Activated gamma-delta T cell treated with anti-CD3 and anti-CD28 coated beads, Interleukin-2, amount 50 U/mL, for 16 hours (primary cell): ENCODE measurements at regions not wholly inside any gene's neighbourhood (a gene's known extent, or its start where the extent isn't known, plus 50 kb on each side); places are given as distances from the start of the nearest gene placed in this dataset.
"Not testable (repeated sequence)": the region's sequence is repeated elsewhere in the genome, so short reads cannot be mapped to it uniquely, and the experiment has no call there.

Experiments used
- DNase-seq: peaks from one replicate; pipeline ENCODE4 v3.0.0-alpha.2; 2020; ENCODE audit warnings: low read depth

DNA sequence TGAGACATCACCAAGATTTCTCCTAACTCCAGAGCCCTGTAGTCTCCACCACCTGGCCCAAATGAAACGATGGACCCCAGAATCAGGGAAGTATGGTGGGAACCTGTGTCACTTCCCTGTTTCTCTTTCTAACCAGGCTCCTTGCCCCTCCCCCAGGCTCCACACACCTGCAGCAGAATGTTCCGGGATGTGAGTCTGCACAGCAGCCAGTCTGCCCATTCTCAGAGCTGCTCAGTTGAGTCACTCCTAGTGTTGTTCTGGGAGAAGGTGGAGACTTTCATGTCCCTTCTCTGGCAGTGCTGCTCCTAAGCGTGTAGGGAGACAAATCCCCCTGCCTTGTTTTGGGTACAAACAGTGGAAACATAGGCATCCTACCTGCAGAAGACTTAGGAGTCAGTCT is 76.0 kb upstream of the XPA start:
- DNase-seq: no peak

GRCh38 chr9:97773723-97774122 is 76.6 kb upstream of the XPA start:
- no peak for DNase-seq

DNA sequence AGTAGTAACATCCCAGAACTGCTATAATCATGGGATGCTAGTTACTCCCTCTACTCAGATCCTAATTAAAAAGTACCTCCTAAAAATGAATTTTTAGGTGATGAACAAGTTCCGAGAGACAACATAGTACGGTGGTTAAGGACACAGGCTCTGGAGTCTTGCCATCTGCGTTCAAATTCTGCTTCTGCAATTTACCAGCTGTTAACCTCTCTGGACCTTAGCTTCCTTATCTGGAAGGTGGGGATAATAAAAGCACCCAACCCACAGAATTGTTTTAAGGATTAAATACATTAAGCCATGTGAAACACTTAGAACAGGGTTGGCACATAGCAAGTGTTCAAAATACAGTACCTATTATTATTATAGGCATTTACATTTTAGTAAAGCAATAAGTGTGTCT is 77.5 kb upstream of the XPA start:
- no peak for DNase-seq

DNA sequence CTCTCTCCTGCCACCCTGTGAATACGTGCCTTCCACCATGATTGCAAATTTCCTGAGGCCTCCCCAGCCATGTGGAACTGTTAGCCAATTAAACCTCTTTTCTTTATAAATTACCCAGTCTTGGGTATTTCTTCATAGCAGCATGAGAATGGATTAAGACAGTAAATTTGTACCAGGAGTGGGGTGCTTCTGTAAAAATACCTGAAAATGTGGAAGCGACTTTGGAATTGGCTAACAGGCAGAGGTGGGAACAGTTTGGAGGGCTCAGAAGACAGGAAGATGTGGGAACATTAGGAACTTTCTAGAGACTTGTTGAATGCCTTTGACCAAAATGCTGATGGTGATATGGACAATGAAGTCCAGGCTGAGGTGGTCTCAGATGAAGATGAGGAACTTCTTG is 74.3 kb upstream of the FOXE1 start:
- DNase-seq: not testable (repeated sequence)

GRCh38 chr9:97779608-97780007 is 73.4 kb upstream of the FOXE1 start:
- no peak for DNase-seq

- no peak for DNase-seq
Measured at GRCh38 chr9:97781902-97782301, 71.1 kb upstream of the FOXE1 start.

GRCh38 chr9:97786341-97786740 is 66.7 kb upstream of the FOXE1 start:
- no peak for DNase-seq

- no peak for DNase-seq
Measured at GRCh38 chr9:97787551-97787950, 65.5 kb upstream of the FOXE1 start.

DNA sequence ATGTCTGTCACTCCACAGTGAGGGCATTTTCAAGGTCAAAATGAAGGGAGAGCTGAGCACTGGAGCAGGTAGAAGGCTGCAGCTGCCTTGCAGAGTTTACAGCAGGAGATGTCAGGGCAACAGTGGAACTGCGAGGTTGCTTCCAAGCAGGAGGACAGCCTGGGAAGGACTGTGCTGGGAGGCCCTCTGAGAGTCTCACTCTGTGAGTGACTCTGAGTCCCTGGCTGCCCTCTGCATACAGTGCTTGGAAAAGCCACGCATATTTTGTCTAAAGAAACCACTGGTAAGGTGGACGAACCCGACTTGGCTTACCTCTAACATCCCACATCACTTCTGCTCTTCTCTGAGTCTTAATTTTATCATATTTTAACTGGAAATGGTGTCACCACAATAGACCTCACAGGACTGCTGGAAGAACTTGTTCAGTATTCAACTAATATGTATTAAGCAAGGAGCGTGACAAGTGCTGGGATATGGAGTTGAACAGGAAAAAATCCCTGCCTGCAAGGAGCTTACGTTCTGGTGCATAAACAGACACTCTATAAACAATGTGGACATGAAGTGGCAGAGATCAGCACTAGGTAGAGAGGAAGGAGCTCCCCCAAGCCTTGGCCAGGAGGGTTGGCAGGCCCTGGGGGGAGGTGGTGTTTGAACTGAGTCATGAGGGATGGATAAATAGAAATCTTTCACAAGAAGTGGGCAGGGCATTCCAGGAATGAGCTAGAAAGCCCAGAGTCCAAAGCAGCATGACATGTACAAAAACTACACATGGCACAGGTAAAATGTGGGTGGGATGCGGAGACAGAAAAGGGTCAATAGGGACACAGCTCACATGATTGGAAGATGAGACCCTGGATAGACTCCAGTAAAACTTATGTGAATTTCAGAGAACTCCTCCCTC is 64.0 kb upstream of the FOXE1 start:
- no peak for DNase-seq

DNA sequence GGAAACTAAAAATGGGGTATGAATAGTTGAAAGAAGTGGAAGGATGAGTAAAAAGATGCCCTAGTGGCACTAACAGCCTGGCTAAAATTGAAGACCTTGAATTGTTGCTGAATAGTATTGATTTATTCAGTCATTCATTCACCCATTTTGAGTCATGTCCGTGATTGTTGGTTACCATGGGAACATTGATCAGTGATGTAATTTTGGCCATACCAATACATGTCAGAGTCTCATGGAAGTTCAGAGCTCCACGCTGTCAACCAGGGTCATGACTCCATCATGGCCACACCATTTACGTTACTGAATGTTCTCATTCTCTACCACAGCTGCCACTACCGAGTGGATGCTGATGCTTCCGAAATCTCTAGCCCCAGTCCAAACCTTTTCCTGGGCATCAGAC is 62.5 kb upstream of the FOXE1 start:
- no peak for DNase-seq

DNA sequence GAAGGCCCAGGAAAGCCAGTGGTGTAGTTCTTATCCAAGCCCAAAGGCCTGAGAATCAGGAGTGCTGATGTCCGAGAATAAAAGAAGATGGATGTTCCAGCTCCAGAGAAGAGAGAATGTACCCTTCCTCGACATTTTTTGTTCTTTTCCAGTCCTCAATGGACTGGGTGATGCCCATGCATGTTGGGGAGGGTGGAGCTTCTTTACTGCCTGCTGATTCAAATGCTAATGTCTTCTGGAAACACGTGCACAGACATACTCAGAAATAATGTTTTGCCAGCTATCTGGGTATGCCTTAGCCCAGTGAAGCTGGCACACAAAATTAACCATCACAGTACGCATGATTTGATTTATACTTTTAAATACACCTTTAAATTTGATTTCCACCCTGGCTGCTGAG is 61.5 kb upstream of the FOXE1 start:
- DNase-seq: no peak

GRCh38 chr9:97793067-97793466 is 60.0 kb upstream of the FOXE1 start:
- DNase-seq: no peak

DNA sequence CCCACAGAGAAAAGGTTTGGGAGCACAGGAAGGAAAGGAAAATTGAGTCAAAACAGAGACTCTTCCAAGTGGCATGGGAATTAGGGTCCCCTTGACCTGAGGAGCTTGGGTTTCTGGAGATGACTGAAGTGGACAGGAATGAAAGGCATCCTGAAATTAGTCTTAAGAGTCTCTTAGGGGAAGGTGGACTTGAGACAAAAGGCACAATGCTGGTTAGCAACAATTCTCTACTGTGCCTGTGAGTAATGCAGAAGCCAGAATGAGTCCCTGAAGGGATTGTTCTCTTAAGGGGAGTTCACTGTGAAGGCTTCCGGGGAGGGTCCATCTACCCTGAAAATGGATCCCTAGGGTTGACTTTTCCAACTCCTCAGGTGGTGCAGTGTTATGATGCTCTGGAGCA is 58.4 kb upstream of the FOXE1 start:
- no peak for DNase-seq

DNA sequence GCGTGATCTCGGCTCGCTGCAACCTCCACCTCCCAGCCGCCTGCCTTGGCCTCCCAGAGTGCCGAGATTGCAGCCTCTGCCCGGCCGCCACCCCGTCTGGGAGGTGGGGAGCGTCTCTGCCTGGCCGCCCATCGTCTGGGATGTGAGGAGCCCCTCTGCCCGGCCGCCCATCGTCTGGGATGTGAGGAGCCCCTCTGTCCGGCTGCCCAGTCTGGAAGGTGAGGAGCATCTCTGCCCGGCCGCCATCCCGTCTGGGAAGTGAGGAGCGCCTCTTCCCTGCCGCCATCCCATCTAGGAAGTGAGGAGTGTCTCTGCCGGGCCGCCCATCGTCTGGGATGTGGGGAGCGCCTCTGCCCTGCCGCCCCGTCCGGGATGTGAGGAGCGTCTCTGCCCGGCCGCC is 56.9 kb upstream of the FOXE1 start:
- DNase-seq: not testable (repeated sequence)

DNA sequence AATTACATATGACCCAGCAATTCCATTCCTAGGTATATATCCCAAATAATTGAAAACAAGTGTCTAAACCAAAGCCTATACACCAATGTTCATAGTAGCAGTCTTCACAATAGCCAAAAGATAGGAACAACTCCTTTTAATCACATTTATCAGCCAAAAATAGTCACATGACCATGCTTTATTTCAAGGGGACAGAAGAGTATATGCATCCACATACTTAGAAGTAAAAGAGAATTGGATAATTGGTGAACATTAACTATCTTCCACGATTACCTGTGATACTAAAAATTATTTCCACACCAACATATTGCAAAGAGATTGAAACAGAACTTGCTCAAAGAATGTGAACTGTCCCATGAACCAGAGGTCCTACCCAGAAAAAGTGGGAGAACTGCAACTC is 51.8 kb upstream of the FOXE1 start:
- no peak for DNase-seq

- DNase-seq: no peak
Measured at GRCh38 chr9:97802276-97802675, 50.8 kb upstream of the FOXE1 start.

DNA sequence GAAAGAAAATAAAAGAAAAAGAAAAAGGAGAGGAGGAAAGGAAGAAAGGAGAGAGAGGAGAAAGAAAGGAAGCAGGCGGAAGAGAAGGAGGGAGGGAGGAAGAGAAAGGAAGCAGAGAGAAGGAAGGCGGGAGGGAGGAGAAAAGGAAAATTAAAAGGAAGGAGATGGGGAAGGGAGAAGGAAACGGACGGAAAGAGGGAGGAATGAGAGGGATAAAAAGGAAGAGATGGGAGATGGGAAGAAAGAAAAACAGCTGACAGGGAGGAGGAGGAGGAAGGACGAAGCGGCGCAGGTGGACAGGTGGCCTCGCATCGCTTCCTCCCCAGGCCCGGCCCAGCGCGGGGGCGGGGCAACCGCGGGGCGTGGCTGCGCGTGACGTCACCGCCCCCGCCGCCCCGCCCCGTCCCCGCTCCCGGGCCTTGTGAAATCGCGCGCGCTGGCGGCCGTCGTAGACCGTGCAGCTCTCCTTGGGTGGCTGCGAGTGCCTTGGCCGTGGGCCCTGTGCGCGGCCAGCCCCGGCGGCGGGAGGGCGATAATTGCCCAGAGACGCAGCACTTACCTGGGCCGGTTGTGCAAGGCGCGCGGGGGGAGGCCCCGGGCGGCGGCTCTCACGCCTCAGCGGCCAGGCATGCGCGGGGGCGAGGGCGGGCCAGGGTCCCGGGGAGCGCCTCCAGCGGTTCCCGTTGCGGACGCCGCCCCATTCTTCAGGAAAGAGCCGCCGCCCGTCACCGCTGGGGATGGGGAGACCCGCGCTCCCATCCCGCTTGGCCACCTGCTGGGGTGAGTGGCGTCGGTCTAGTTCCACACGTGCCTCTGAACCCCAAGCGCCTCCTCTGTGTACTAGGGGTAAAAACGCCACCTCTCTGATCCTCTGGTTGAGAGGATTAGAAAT is 49.6 kb upstream of the FOXE1 start:
- DNase-seq: peak; percentile 55
